SW 1271 (cell line): ENCODE measurements at regions not wholly inside any gene's neighbourhood (a gene's known extent, or its start where the extent isn't known, plus 50 kb on each side); places are given as distances from the start of the nearest gene placed in this dataset.
"Not testable (repeated sequence)": the region's sequence is repeated elsewhere in the genome, so short reads cannot be mapped to it uniquely, and the experiment has no call there.

Source experiments
- DNase-seq, 2 experiments: peaks; one replicate each; lab custom pipeline; 2025; lab: John Stamatoyannopoulos, UW

GRCh38 chr5:41995193-41995592, 70.1 kb downstream of the FBXO4 start:
- no peak for DNase-seq

GRCh38 chr5:42001673-42002072, 76.6 kb downstream of the FBXO4 start:
- DNase-seq, result no peak

- not testable (repeated sequence) for DNase-seq
Observed at GRCh38 chr5:42003852-42004251, 78.8 kb downstream of the FBXO4 start.

GRCh38 chr5:42005561-42006153, 80.6 kb downstream of the FBXO4 start:
- peak; percentile 22 to 60 for DNase-seq

GRCh38 chr5:42013561-42013960, 88.5 kb downstream of the FBXO4 start:
- DNase-seq, result no peak

- no peak for DNase-seq
Observed at GRCh38 chr5:42015254-42015653, 90.2 kb downstream of the FBXO4 start.

- no peak for DNase-seq
Observed at GRCh38 chr5:42015681-42016080, 90.6 kb downstream of the FBXO4 start.

- DNase-seq, result no peak
Observed at GRCh38 chr5:42020788-42021530, 95.9 kb downstream of the FBXO4 start.

GRCh38 chr5:42021923-42022322, 96.8 kb downstream of the FBXO4 start:
- no peak for DNase-seq

GRCh38 chr5:42022383-42022972, 97.4 kb downstream of the FBXO4 start:
- no peak for DNase-seq

GRCh38 chr5:42026446-42026845, 101.4 kb downstream of the FBXO4 start:
- no peak for DNase-seq

GRCh38 chr5:42032137-42032536, 107.1 kb downstream of the FBXO4 start:
- no peak for DNase-seq

GRCh38 chr5:42035526-42035925, 110.4 kb downstream of the FBXO4 start:
- DNase-seq, result no peak

- DNase-seq, result no peak
Observed at GRCh38 chr5:42036379-42036778, 111.3 kb downstream of the FBXO4 start.

GRCh38 chr5:42037379-42037932, 112.4 kb downstream of the FBXO4 start:
- no peak for DNase-seq

GRCh38 chr5:42043400-42043799, 118.3 kb downstream of the FBXO4 start:
- DNase-seq, result no peak

- peak; percentile 16 to 57 for DNase-seq
Observed at GRCh38 chr5:42057254-42057690, 132.2 kb downstream of the FBXO4 start.

- DNase-seq, result peak in 1 of 2 experiments; percentile 23
Observed at GRCh38 chr5:42059291-42059690, 134.2 kb downstream of the FBXO4 start.

- no peak for DNase-seq
Observed at GRCh38 chr5:42059778-42060464, 134.8 kb downstream of the FBXO4 start.

GRCh38 chr5:42061121-42061520, 136.0 kb downstream of the FBXO4 start:
- no peak for DNase-seq

GRCh38 chr5:42064821-42065220, 139.7 kb downstream of the FBXO4 start:
- DNase-seq, result no peak

- no peak for DNase-seq
Observed at GRCh38 chr5:42066131-42066530, 141.1 kb downstream of the FBXO4 start.
